CD4-positive, alpha-beta T cell treated with Interleukin-21 for 1 hour (primary cell): ENCODE measurements at regions not wholly inside any gene's neighbourhood (a gene's known extent, or its start where the extent isn't known, plus 50 kb on each side); places are given as distances from the start of the nearest gene placed in this dataset.
"Not testable (repeated sequence)": the region's sequence is repeated elsewhere in the genome, so short reads cannot be mapped to it uniquely, and the experiment has no call there.

Source experiments
- DNase-seq: peaks from one replicate; pipeline ENCODE4 v3.0.0-alpha.2; 2020

DNA sequence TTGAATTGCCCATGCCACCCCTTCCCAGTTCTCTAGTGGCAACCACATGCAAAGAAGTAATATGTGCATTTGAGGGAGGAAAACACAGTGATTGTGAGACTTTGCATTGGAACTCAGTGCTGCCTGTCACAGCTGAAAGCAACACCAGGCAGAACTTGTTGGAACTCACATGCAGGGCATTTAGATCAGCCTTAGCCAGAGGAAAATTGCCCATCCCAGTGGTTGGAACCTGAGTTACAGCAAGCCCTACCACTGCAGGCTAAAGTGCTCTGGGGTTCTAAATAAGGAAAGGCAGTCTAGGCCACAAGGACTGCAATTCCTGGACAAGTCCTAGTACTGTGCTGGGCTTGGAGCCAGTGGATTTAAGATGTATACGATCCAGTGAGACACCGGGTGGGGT lies 245.3 kb upstream of the UFL1 start:
- no peak for DNase-seq

DNA sequence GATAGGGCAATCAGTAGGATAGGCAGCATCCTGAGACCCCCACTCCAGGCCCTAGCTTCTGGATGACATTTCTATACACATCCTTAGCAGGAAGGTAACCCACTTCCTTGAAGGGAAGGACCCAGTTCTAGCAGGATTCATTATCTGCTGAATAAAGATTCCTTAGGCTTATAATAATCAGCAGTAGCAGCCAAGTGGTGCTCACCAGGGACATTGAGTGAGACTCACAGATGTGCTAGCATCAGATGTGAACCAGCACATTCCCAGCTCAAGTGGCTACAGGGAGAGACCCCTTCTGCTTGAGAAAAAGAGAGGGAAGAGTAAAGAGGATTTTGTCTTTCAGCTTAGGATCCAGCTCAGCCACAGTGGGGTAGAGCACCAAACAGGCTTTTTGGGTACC lies 244.8 kb upstream of the UFL1 start:
- DNase-seq = no peak

DNA sequence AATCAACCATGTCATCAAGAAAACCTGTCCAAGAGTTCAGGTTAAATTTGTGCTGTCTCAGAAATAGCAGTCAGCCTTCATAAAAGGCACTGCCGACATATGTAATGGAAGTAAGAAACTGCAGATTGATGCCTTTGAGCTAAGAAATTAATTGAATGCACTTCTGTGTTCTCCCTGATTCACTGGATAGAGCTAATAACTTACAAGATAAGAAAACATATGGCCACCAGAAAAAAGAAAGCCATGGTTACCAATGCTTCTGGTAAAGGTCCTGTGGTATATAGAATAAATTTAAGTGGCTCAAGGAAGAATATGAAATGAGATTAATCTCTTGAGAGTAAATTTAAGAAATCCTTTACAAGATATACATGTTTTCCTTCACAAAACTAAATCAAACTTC lies 242.5 kb upstream of the UFL1 start:
- DNase-seq = no peak

DNA sequence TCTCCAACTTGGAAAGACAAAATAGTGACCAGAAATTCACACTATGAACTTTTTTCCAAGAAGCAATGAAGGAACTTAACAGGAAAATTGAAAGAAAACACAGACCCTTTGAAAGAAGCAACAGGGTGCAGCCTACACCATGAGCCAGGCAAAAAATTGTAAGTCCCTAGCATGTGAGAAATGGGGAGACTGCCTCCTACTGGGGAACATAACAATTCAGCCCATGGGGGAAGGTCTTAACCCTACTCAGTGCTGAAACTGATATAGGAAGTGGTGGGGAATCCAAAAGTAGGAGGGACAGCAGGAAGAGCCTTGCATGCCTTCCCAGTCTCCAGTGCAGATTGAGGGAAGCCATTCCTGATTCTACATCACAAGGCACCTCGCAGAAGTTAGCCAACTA lies 235.1 kb upstream of the UFL1 start:
- DNase-seq = no peak

DNA sequence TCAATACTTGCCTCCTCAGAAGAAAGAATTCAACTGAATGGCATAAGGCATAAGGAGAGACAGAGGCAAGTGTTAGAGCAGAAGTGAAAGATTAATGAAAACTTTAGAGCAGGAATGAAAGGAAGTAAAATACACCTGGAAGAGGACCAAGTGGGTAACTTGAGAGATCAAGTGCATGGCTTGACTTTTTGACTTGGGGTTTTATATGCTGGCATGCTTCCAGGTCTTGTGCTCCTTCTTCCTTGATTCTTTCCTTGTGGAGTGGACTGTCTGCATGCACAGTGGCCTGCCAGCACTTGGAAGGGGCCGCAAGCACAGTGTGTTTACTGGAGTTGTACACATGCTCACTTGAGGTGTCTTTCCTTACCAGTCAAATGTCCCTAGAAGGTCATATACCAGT lies 222.1 kb upstream of the UFL1 start:
- DNase-seq = no peak

DNA sequence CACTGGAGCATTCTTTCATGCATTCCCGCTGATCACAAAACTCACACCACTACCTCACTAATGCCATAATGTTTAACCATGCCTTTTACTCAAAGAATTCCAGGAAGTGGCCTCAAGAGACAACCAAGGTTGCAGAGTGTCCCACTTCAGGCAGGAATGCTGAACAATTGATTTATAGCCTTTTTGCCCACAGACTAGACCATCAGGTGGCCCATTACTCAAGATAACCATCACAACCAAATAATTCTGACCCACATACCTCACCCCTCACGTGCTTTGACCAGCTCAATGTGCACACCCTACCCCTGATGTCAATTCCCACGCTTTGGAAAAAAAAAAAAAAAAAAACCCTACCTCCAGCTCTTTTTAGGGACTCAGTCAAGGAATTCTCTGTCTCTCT lies 220.6 kb upstream of the UFL1 start:
- no peak for DNase-seq

DNA sequence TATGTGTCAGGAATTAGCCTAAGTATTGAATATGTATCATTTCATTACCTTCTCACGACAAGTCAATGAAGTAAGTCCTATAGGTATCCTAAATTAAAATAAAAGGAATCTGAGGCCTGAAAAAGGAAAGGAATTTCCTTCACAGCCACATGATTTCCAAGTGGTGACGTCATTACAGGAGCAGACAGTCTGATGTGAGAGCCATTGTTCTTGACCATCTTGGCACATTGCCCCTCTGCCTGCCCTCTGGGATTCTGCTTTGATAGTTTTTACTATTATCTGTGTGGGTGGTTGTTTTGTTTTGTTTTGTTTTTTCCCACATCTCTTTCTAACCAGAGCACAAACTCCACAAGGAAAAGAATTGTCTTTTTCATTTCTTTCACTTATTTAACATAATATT lies 219.8 kb upstream of the UFL1 start:
- DNase-seq = no peak

DNA sequence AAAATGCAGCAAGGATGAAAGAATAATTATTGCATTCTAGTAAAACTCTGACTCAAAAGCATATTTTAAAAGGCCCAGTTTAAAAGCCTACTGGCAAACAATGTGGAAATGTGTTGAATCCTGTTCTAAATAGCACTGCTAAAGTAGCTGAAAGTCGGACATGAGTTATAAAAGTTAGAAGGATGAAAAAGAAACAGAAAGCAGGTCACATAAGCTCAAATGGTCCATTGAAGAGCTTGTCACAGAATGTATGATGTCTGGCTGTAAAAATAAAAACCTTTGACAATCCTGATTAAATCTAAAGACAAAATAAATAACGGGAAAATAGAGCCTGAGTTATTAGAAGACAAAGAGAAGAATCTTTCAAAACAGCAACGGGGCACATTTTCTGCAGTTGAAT lies 218.6 kb upstream of the UFL1 start:
- no peak for DNase-seq

DNA sequence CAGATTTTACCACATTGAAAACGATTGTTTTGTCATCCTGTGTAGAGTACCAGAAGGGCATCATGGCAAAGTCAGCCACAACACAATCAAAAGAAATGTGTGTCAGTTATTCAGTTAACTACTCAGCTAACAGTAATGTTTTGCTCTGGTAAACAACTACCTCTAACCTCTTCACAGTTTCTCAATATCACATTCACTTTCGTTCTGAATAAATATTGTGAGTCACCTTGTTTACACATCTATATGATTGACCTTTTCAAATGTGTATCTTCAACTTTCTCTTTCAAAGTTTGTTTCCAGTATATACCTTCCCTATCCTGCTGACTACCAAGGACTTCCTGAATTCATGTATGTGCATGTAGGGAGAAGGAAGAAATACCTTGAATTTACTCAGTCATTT lies 216.6 kb upstream of the UFL1 start:
- no peak for DNase-seq

DNA sequence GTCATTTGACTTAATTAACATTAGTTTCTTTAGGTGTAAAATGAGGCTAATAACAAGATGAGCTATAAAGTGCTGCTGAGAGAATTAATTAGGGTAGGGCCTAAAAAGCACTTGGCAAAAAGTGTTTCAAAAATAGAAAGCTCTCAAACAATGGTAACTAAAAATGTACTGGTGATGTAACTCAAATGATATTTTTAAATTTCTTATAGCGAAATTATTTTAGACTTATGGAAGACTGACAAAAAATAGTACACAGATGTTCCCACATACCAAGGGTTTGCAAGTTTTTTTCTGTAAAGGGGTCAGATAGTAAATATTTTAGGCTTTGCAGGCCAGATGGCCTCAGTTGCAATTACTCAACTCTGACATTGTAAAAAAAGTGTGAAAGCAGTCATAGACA lies 190.7 kb upstream of the UFL1 start:
- DNase-seq = no peak

DNA sequence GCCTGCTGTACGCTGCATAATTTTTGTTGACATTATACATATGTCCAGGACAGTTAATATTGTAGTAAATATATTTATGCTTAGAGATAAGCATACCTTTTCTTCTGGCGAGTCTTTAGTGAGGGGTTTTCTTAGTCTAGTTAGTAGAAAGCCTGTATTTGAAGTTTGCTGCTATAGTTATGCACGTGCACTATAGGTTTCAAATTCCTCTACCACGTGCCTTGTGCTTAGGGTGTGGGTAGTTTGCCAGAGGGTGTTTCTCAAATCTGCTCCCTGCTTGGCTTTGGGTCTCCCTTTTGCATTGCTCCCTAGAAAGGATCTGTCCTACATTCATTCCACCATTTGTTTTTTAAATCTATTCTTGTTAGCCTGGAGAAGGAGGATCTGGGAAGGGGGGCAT lies 181.4 kb upstream of the UFL1 start:
- no peak for DNase-seq

DNA sequence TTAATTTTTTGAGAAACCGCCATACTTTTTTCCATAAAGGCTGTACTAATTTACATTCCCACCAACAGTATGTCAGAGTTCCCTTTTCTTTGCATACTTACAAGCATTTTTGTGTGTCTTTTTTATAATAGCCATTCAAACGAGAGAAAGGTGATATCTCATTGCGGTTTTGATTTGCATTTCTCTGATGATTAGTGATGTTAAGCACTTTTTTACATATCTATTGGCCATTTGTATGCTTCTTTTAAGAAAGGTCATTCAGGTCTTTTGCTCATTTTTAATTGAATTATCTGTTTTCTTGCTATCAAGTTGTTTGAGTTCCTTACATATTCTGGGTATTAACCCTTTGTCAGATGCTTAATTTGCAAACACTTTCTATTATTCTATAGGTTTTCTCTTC lies 176.1 kb upstream of the UFL1 start:
- DNase-seq = no peak

DNA sequence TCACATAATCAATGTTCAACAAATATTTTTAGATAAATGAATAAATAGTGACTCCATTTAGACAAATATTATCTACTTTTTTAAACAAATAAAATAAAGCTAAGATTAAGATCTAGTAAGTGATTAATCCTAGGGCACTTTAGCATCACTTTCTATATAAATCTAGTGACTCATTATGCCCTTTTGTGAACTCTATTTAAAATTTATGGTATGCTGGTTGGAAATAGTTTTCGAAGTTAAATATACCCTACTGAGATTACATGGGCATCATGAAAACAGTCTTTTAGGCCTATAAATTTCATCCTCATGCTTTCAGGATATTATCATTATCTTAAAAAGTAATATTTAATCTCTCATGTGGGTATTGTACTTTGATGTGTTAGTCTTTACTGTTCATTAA lies 140.4 kb upstream of the UFL1 start:
- DNase-seq = no peak

DNA sequence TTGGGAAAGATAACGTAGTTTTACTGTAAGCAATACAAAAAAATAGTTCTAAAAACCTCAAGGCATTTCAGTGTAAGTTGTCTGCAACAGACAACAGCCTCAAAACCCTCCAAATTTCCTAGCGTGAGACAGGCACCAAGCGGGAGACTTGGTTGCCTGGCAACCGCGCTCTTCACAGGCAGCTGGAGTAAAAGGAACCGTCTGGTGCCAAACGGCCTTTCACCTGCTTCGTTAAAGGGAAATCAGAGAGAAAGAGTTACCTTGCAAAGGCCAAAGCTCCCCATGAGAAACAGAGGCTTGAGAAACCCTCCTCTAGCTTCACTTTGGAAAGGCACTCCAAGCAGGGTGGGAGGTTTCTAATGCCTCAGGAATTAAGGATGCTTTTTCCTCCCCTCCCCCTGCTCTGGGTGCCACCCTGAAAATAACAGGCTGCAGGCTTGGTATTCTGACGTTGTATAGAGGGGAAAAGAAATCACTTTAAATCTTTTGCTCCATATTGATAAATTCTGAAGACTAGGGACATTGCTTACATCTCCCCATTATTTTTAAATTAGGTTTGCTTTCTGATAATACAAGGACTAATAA lies 129.7 kb upstream of the UFL1 start:
- peak; percentile 2 for DNase-seq

DNA sequence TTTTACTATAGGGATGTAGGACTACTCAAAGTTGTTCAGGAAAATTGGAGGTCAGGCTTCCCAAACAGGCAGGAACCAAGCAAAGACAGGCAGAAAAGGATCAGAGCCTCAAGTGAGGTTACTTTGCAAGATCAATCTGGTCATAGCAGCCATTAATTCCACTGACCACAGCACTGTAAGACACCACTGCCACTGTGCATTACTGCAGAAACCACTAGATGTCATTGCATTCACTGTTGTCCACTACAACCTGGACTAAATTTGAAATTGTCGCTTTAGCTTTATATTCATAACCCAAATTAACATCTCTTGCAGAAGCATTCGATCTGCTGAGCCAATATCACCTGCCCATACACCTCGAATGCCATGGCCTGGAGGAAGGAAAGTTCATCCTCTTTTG lies 126.9 kb upstream of the UFL1 start:
- no peak for DNase-seq

DNA sequence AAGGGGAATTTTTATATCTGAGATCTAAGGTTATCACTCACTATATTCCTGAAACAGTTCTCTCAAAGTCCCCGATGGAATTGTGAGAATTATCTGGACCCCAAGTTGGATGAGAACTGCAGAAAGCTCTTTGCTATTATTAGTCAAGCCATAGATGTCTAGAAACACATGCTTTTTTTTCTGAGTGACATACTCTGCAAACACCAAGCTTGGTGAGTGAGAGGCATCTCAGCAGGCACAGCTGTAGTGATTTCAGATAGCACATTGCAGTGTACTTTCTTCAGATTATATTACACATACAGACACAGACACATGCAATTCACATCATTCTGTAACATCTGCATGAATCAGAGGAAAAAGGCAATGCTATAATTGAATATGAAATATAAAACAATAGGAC lies 111.1 kb upstream of the UFL1 start:
- DNase-seq = no peak

DNA sequence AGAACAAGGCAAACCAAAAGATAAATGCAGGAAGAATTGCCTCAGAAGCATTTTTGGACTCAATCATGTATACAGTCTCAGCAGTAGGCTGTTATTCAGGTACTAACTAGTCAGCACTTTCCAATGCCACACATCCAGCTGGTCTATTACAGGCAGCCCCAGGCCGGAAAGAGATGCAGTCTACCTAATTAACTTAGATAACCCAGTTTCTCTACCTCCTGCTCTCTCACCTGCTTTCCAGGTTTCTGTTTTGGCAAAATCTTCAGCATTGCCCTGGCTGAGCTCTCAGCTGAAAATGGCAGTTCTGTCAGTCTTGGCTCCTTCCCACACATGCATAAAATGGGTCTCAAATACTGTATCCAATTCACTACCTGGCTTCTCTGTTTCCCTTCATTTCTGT lies 101.3 kb upstream of the UFL1 start:
- no peak for DNase-seq

DNA sequence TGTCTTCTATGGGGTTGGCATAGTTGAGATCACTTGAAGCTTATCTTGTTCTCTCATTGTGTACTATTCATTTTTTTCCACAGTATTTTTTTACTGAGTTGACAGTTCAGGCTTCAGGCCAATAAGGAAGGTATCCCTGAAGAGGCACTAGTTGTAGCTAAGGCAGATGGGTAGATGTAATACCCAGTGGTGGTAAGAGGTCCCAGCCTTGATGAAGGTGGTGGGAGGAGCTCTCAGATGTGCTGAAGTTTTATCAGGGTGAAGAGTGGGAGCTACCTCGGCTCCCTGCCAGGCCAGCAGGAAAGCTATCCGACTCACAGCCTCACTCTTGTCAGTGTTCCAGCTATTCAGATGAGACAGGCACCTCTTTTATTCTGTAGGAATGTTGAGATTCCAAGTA lies 87.7 kb upstream of the UFL1 start:
- DNase-seq = no peak

DNA sequence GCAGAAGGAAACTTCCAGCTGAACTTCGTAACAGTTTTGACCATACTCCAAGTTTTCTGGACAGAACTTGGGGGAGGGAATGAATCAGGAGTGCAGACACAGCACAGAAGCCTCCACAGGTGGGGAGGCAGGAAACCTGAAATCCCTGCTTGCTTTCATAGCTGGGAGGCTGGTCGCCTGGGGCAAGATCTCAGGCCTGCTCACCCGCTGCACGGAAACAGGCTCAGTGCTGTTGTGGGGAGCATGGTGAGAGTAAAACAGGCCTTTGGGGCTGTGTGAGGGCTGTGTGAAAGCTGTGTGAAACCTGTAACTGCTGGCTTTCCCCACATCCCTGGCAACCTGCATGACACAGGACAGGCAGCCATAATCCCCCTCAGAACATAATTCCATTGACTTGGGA lies 85.2 kb upstream of the UFL1 start:
- DNase-seq = no peak

DNA sequence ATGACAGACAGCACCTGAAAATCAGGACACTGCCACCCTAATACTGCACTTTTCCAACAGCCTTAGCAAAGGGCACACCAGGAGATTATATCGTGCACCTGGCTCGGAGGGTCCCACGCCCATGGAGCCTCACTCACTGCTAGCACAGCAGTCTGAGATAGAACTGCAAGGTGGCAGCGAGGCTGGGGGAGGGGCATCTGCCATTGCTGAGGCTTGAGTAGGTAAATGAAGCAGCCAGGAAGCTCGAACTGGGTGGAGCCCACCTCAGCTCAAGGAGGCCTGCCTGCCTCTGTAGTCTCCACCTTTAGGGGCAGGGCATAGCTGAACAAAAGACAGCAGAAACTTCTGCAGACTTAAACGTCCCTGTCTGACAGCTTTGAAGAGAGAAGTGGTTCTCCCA lies 84.4 kb upstream of the UFL1 start:
- DNase-seq = not testable (repeated sequence)

DNA sequence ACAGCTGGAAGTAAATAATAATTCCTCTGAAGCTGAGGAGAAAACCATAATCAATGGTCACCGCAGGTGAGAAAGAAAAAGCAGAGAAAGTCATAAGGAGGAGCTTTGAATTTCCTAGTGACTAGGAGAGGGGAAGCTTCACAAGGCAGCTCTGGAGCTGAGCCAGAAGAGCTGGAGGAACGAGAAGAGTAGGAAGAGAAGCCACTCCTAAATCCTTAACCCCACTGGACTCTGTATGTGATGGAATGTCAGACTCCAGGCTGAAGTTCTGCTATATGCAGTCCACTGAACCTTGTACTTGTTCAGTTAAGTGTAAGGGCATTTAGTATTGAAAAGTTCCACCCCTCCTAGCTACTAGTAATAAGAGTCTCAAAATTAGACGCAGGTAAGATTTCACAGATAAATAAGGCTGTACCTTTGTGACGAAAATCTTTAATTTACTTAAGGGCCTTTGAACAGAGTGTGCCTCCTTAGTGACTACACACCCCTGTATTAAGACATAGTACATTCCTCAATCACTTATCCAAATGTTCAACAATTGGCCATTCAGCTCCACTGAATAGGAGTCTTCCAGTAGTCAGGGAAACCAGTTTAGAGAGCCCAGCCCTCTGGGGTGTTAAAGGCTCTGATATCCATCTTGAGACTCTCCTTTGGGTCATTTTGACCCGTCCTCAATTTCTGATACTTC lies 71.4 kb upstream of the UFL1 start:
- no peak for DNase-seq

DNA sequence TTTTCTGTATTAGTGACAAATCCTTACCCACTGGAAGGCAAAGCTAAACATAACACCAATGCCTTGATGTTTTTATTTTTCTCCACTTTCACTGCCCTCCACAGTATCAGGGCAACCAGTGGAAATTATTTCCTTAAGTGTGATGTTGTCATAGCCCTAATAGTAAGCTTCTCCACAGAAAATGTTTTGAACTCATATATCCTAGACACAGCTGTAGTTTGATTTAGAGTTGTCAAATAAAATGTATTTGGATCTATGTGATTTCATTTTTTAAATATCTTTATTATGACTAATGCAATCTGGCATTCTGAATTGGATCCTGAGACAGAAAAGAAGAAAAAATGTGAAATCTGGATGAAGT lies 70.9 kb upstream of the UFL1 start:
- DNase-seq = no peak

DNA sequence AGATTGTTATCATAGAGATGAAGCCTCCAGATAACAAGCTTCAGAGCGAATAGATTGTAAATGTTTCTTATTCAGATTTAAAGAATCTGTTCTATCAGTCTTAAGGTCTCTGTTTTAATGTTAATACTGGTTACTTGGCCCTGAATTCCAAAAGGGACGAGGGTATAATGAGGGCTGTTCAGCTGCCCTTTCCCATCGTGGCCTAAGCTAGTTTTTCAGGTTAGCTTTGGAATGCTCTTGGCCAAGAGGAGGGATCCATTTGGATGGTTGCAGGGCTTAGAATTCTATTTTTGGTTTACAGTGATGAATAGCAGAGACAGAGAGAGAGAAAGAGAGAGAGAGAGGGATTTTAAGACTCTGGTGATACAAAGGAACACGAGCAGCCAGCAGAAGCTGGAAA lies 62.8 kb upstream of the UFL1 start:
- DNase-seq = no peak

DNA sequence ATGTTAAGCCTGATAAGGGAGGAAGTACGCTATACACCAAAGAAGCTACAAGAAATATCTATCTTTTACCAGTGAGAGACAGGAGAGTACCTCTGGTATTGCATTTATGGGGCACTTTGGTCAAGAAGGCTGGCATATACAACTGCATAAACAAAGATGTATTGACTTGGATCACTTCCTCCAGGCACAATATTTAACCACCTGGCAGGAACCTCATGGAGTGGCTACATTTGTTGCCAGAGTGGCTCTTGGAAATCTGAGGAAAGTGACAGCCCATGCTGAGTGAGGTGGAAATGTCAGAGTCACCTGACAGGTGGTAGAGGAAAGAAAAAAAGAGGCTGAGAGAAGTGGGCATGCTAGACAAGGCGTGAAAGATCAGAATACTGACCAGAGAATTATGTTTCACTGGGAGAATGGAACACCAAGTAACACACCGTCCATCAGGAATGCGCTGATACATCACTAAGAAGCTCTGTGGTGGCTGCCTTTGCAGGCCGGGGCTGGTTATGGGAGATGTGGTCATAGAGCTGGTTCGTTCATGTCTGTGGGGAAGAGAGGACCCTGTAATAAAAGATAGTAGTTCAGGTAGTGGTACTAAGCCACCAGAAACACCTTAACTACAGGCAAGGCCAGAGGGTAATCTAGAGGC lies 61.4 kb upstream of the UFL1 start:
- DNase-seq = no peak

DNA sequence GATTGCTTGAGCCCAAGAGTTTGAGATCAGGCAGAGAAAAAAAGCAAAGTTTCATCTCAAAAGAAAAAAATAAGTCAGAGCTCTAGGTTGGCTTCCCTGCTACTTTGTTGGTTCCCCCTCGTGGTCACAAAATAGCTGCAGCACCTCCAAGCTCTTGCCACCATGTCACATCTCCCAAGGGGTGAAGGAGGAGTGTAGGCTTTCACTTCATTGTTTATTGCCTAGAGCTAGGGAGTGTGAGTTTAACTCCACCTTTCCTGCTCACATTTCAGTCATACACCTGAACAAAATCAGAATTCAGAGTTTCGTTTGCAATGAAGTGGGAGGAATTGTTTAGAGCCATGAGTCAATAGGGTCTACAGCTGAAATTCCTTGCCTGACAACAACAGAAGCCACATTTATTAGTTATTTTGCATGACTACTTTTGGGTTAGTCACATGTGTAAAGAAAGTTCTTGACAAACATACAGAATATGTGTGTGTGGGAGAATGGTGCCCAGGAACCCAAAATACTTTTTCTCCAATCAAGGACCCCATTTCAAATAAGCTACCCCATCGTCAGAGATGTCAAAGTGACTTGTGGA lies 56.2 kb upstream of the UFL1 start:
- no peak for DNase-seq
